PC-9 (cell line): ENCODE measurements at regions not wholly inside any gene's neighbourhood (a gene's known extent, or its start where the extent isn't known, plus 50 kb on each side); places are given as distances from the start of the nearest gene placed in this dataset.

Source experiments
- BruUV-seq: library from RNA; stranded (reverse); fragments of 400-500 nt; replicated peaks from 2 replicates; lab custom pipeline; 2021; lab: Mats Ljungman, UMichigan
- CTCF ChIA-PET: fragments of 300-600 bp; sonication (Branson Sonifier 250); formaldehyde crosslinking; loops from one replicate; lab custom pipeline; 2022; ENCODE audit warnings: antibody characterized with exemption; lab: Charles Lee
- POLR2A ChIA-PET: fragments of 300-600 bp; sonication (Branson Sonifier 250); formaldehyde crosslinking; loops from one replicate; lab custom pipeline; 2022; ENCODE audit warnings: antibody characterized with exemption; ENCODE audit not compliant: unreplicated experiment; lab: Charles Lee
- DNase-seq, 2 experiments: peaks; one replicate each; pipeline versions ENCODE4 v3.0.0 to v3.0.0-alpha.2; 2015 to 2022; ENCODE audit warnings: mixed read lengths in 1 of 2
- H2AFZ ChIP-seq: fragments of 200-600 bp; sonication (generic); 2 replicates; pipeline ENCODE4 v1.8.1; 2017; ENCODE audit warnings: antibody characterized with exemption
- H3F3A ChIP-seq: fragments of 200-600 bp; sonication (generic); 2 replicates; pipeline ENCODE4 v1.8.1; 2017; ENCODE audit warnings: antibody characterized with exemption, mild to moderate bottlenecking, low read depth; ENCODE audit not compliant: insufficient read depth
- H3K27ac ChIP-seq: fragments of 200-600 bp; sonication (generic); 2 replicates; pipeline ENCODE4 v1.6.1; 2016; ENCODE audit warnings: mixed run types
- H3K27me3 ChIP-seq: fragments of 200-600 bp; sonication (generic); 2 replicates; pipeline ENCODE4 v1.6.1; 2016; ENCODE audit warnings: low read depth, mixed run types; ENCODE audit not compliant: insufficient read depth
- H3K36me3 ChIP-seq: fragments of 200-600 bp; sonication (generic); 2 replicates; pipeline ENCODE4 v1.6.1; 2016; ENCODE audit warnings: low read depth, mixed run types
- H3K4me1 ChIP-seq: fragments of 200-600 bp; sonication (generic); replicated peaks from 2 replicates; pipeline ENCODE4 v1.6.1; 2016; ENCODE audit warnings: mixed run types; ENCODE audit not compliant: insufficient read depth
- H3K4me2 ChIP-seq: fragments of 200-600 bp; sonication (generic); 2 replicates; pipeline ENCODE4 v1.6.1; 2017; ENCODE audit warnings: mixed run types
- H3K4me3 ChIP-seq: fragments of 200-600 bp; sonication (generic); 2 replicates; pipeline ENCODE4 v1.6.1; 2016; ENCODE audit warnings: mixed run types
- H3K79me2 ChIP-seq: fragments of 200-600 bp; sonication (generic); 2 replicates; pipeline ENCODE4 v1.6.1; 2017; ENCODE audit warnings: low read depth, mixed run types
- H3K9me2 ChIP-seq: fragments of 200-600 bp; sonication (generic); 2 replicates; pipeline ENCODE4 v1.8.1; 2017; ENCODE audit warnings: mild to moderate bottlenecking; ENCODE audit not compliant: insufficient read depth
- H3K9me3 ChIP-seq: fragments of 200-600 bp; sonication (generic); 2 replicates; pipeline ENCODE4 v1.8.1; 2016; ENCODE audit warnings: low read depth; ENCODE audit not compliant: insufficient read depth
- H4K20me1 ChIP-seq: fragments of 200-600 bp; sonication (generic); 2 replicates; pipeline ENCODE4 v1.8.1; 2017; ENCODE audit not compliant: insufficient read depth
- CTCF ChIP-seq: fragments of 200-600 bp; sonication (generic); conservative IDR thresholded peaks from 2 replicates; pipeline ENCODE4 v1.6.1; 2017; ENCODE audit warnings: mixed run types, antibody characterized with exemption, mild to moderate bottlenecking, moderate library complexity
- EZH2 ChIP-seq: fragments of 200-600 bp; sonication (generic); IDR thresholded peaks from 2 replicates; pipeline ENCODE4 v1.8.0; 2017; ENCODE audit warnings: antibody characterized with exemption, low read depth
- intact Hi-C: fragments of 100-400 bp; cut with micrococcal nuclease; formaldehyde crosslinking; loops from one replicate; pipeline ENCODE4 v1.10.0; 2022; ENCODE audit not compliant: unreplicated experiment

- H3K4me3 ChIP-seq: no peak overlapping the region
- no peaks in the 10 kb centered on the region for H3K27me3 ChIP-seq
- ChIA-PET POLR2A (no interaction called here), CTCF (no interaction called here)
- H3K36me3 ChIP-seq: no peaks in the 10 kb centered on the region
- no peak for DNase-seq
- no peaks in the 10 kb centered on the region for H3F3A ChIP-seq
- H2AFZ ChIP-seq: no peak overlapping the region
- H3K4me2 ChIP-seq: no peak overlapping the region
- TF ChIP-seq EZH2 (no peak), CTCF (no peak)
- intact Hi-C loops: loop anchor here (10.0 kb wide), 1 partner anchor 55 kb away; no protein-coding TSS in a partner anchor
- no TSS peak for BruUV-seq
- H3K79me2 ChIP-seq: no peaks in the 10 kb centered on the region
- no peaks in the 10 kb centered on the region for H3K4me1 ChIP-seq
- no peak overlapping the region for H3K27ac ChIP-seq
- H3K9me3 ChIP-seq: peaks cover under 1% of the 10 kb centered on the region; the same call in 1 of the 2 replicates
- H3K9me2 ChIP-seq: no peaks in the 10 kb centered on the region
- H4K20me1 ChIP-seq: no peaks in the 10 kb centered on the region
Observed at GRCh38 chr1:233459968-233460367, 132.4 kb downstream of the MAP3K21 start.

- CTCF ChIA-PET: no interaction called here
- peaks cover 3% of the 10 kb centered on the region; the same call in 1 of the 2 replicates for H3K9me3 ChIP-seq
- no peaks in the 10 kb centered on the region for H3K79me2 ChIP-seq
- intact Hi-C loops: loop anchor here (10.0 kb wide), 1 partner anchor 56 kb away; no protein-coding TSS in a partner anchor
- H3F3A ChIP-seq: no peaks in the 10 kb centered on the region
- POLR2A ChIA-PET: no interaction called here
- no TSS peak for BruUV-seq
- no peak overlapping the region for H3K4me2 ChIP-seq
- no peak overlapping the region for H3K27ac ChIP-seq
- no peaks in the 10 kb centered on the region for H3K9me2 ChIP-seq
- no peak overlapping the region for H3K4me3 ChIP-seq
- no peaks in the 10 kb centered on the region for H3K36me3 ChIP-seq
- no peaks in the 10 kb centered on the region for H4K20me1 ChIP-seq
- TF ChIP-seq CTCF (no peak), EZH2 (no peak)
- H3K4me1 ChIP-seq: no peaks in the 10 kb centered on the region
- H2AFZ ChIP-seq: no peak overlapping the region
- DNase-seq: no peak
- H3K27me3 ChIP-seq: no peaks in the 10 kb centered on the region
Observed at GRCh38 chr1:233460692-233461091, 133.2 kb downstream of the MAP3K21 start.

- intact Hi-C loops: loop anchor here (10.0 kb wide), 1 partner anchor 57 kb away; no protein-coding TSS in a partner anchor
- CTCF ChIA-PET: no interaction called here
Observed at GRCh38 chr1:233461847-233462246, 134.3 kb downstream of the MAP3K21 start.

More at GRCh38 chr1:233461847-233462246, 134.3 kb downstream of the MAP3K21 start:
- H3K9me3 ChIP-seq: peaks cover 4% of the 10 kb centered on the region
- no peaks in the 10 kb centered on the region for H3K36me3 ChIP-seq
- H3K27me3 ChIP-seq: no peaks in the 10 kb centered on the region
- H3K79me2 ChIP-seq: no peaks in the 10 kb centered on the region
- H3K4me2 ChIP-seq: no peak overlapping the region
- no peaks in the 10 kb centered on the region for H4K20me1 ChIP-seq
- TF ChIP-seq EZH2 (no peak), CTCF (no peak)
- POLR2A ChIA-PET: no interaction called here
- BruUV-seq: no TSS peak
- H3K4me3 ChIP-seq: no peak overlapping the region
- H3K27ac ChIP-seq: no peak overlapping the region
- no peak for DNase-seq
- H2AFZ ChIP-seq: no peak overlapping the region
- no peaks in the 10 kb centered on the region for H3F3A ChIP-seq
- H3K9me2 ChIP-seq: no peaks in the 10 kb centered on the region
- H3K4me1 ChIP-seq: no peaks in the 10 kb centered on the region
